Heart right ventricle (tissue), 16 donors: ENCODE measurements at regions not wholly inside any gene's neighbourhood (a gene's known extent, or its start where the extent isn't known, plus 50 kb on each side); places are given as distances from the start of the nearest gene placed in this dataset.

Experiments
- ATAC-seq, 8 donors: fragments of 200-7000 bp; cut with Tn5 transposase; one replicate each; pipeline ENCODE4 v1.9.1; 2020; ENCODE audit warnings: mild to moderate bottlenecking in 8 of 8, moderate library complexity in 8 of 8, moderate number of reproducible peaks in 1 of 8
- DNase-seq, 2 donors: peaks; one replicate each; pipeline ENCODE4 v3.0.0-alpha.2; 2020
- H3K27ac ChIP-seq, 10 donors: fragments of 200-600 bp; sonication (generic) in 2 of 10; one replicate each; pipeline versions ENCODE4 v1.5.0 to v1.8.0; 2020 to 2022; ENCODE audit warnings: mild to moderate bottlenecking in 3 of 10
- H3K27me3 ChIP-seq, 7 donors: fragments of 200-600 bp; one replicate each; pipeline ENCODE4 v1.8.0; 2021 to 2022; ENCODE audit warnings: mild to moderate bottlenecking in 2 of 7
- H3K36me3 ChIP-seq, 9 donors: fragments of 200-600 bp; sonication (generic) in 1 of 9; one replicate each; pipeline versions ENCODE4 v1.5.0 to v1.8.0; 2020 to 2022; ENCODE audit warnings: mild to moderate bottlenecking in 2 of 9
- H3K4me1 ChIP-seq, 9 donors: fragments of 200-600 bp; sonication (generic) in 1 of 9; one replicate each; pipeline versions ENCODE4 v1.5.0 to v1.8.0; 2020 to 2022; ENCODE audit warnings: mild to moderate bottlenecking in 4 of 9
- H3K4me3 ChIP-seq, 10 donors: fragments of 200-600 bp; sonication (generic) in 2 of 10; one replicate each; pipeline versions ENCODE4 v1.5.0 to v1.8.0; 2020 to 2022; ENCODE audit warnings: mild to moderate bottlenecking in 7 of 10, moderate library complexity in 2 of 10
- H3K9me3 ChIP-seq, 11 donors: fragments of 200-600 bp in 10 of 11; sonication (generic) in 2 of 11; one replicate each; pipeline versions ENCODE4 v1.5.0 to v1.8.0; 2013 to 2022; ENCODE audit warnings: mild to moderate bottlenecking in 2 of 11, control low read depth in 1 of 11, moderate library complexity in 1 of 11
- WGBS, 2 donors: extraction: QIAGEN DNeasy Blood & Tissue Kit; methylation state at CpG; one replicate each; pipeline ENCODE4 v1.1.7; 2013; ENCODE audit warnings: inconsistent platforms in 1 of 2; 5-methylcytosine and 5-hydroxymethylcytosine counted together
- intact Hi-C, 10 donors: fragments of 100-400 bp; cut with DNase I; formaldehyde crosslinking; loops; one replicate each; pipeline versions ENCODE4 v1.11.1 to v1.14.2; 2022
- TF ChIP-seq, protein P1 (sequence below), 9 donors: fragments of 200-600 bp; sonication (generic) in 2 of 9; IDR thresholded peaks; one replicate each; pipeline versions ENCODE4 v1.5.0 to v1.8.0; 2021 to 2022; ENCODE audit warnings: antibody characterized with exemption in 9 of 9, mild to moderate bottlenecking in 5 of 9, moderate library complexity in 1 of 9
- donor health status: Arrhythmogenic right ventricular cardiomyopathy.
- donor health status: ischemic (EF 13 %, LVEDD 7.1; RV severe dilation, severe dysfunction).
- donor health status: healthy with polysubstance abuse.
- donor health status: DM: no; HTN: yes; CAD: no.
- donor health status: DM: no; HTN: no; CAD: no.
- donor health status: ischemic (EF 25% LVEDD 6.9; RV normal size, moderate dysfunction).
- donor health status: ischemic (EF 25% LVEDD 5.7; RV mildly dilated, moderate dysfunction).
- donor health status: healthy.
- donor health status: DM: yes; HTN: yes; CAD: no.
- donor health status: Ischemic cardiomyopathy.
- donor health status: ischemic (EF 35%, LVEDD 5.7; RV mildly dilated, moderate dysfunction).
- donor health status: nonischemic (EF 11% LVEDD 7.7; RV severe dilation, severe dysfunction).
- donor health status: DM: yes; HTN: yes; CAD: no.
- donor health status: PGD.
- donor health status: ischemic (EF 29% LVEDD 5.4; RV normal size, mild dysfunction).
- donor health status: nonischemic (EF 23%, LVEDD 6.1; RV moderate dilation, normal function).

DNA sequence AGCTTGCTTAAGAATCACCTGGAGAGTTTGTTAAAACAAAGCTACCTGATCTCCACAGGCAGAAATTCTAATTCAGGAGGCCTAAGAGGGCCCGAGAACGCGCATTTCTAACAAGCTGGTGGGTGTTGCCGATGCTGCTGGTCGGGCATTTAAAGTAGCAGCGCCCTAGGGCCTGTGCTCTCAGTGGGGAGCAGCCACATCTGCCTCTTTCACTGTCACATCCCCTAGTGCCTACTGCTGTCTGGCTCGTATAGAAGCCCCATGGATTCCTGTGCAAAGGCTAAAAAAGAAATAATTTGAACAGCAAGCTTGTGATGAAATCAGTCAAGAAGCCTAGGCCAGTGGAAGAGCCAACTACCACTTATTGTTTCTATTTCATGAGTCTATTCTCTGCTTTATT lies 126.7 kb upstream of the SMIM21 start:
- TF ChIP-seq, protein P1, sequence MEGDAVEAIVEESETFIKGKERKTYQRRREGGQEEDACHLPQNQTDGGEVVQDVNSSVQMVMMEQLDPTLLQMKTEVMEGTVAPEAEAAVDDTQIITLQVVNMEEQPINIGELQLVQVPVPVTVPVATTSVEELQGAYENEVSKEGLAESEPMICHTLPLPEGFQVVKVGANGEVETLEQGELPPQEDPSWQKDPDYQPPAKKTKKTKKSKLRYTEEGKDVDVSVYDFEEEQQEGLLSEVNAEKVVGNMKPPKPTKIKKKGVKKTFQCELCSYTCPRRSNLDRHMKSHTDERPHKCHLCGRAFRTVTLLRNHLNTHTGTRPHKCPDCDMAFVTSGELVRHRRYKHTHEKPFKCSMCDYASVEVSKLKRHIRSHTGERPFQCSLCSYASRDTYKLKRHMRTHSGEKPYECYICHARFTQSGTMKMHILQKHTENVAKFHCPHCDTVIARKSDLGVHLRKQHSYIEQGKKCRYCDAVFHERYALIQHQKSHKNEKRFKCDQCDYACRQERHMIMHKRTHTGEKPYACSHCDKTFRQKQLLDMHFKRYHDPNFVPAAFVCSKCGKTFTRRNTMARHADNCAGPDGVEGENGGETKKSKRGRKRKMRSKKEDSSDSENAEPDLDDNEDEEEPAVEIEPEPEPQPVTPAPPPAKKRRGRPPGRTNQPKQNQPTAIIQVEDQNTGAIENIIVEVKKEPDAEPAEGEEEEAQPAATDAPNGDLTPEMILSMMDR (IDR thresholded peaks at IDR 0.05), result no peak
- no peak overlapping the region for H3K27ac ChIP-seq
- no peaks in the 10 kb centered on the region for H3K36me3 ChIP-seq
- ATAC-seq (no peak), DNase-seq (no peak)
- peaks cover 0 to 6% (median 0%) of the 10 kb centered on the region in 9 donors for H3K4me1 ChIP-seq
- WGBS, 2 donors, result 76 to 80% methylated on average over 7 of the region's 7 CpGs
- H3K27me3 ChIP-seq, result peaks cover 0 to 12% (median 0%) of the 10 kb centered on the region in 7 donors
- no peaks in the 10 kb centered on the region for H3K9me3 ChIP-seq
- no peak overlapping the region for H3K4me3 ChIP-seq
- intact Hi-C loops, result no loop called here

GRCh38 chr18:75553021-75553420 lies 125.5 kb upstream of the SMIM21 start:
- DNase-seq, result no peak
- TF ChIP-seq, protein P1 (IDR thresholded peaks at IDR 0.05), result no peak
- intact Hi-C loops, result no loop called here

DNA sequence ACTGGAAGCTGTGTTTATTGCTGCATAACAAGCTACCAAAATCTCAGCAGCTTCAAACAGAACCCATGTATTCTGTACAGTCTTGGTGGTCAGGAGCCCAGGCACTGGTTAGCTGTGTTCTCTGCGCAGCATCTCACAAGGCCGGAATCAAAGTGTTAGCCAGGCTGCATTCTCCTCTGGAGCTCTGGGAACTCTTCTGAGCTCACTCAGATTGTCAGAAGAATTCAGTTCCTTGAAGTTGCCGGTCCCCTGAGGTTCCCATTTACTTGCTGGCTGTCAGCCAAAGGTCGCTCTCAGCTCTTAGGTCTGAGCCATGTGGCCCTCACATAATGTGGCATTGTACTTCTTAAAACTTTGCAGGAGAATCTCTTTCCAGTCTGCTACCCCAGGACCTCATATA lies 123.6 kb upstream of the SMIM21 start:
- Histone ChIP-seq H3K27me3 (peaks cover 0 to 21% (median 0%) of the 10 kb centered on the region in 7 donors), H3K4me1 (no peaks in the 10 kb centered on the region), H3K9me3 (no peaks in the 10 kb centered on the region), H3K36me3 (no peaks in the 10 kb centered on the region), H3K27ac (no peak overlapping the region), H3K4me3 (no peak overlapping the region)
- no peak for ATAC-seq
- DNase-seq, result no peak
- TF ChIP-seq, protein P1 (IDR thresholded peaks at IDR 0.05), result no peak
- WGBS, 2 donors, result 37 to 39% methylated on average over 4 of the region's 4 CpGs
- intact Hi-C loops, result no loop called here

More at GRCh38 chr18:75553021-75553420, 125.5 kb upstream of the SMIM21 start:
- no peak overlapping the region for H3K4me3 ChIP-seq
- no peaks in the 10 kb centered on the region for H3K9me3 ChIP-seq
- ATAC-seq, result no peak
- H3K27me3 ChIP-seq, result peaks cover 0 to 13% (median 0%) of the 10 kb centered on the region in 7 donors
- H3K4me1 ChIP-seq, result peaks cover 0 to 6% (median 0%) of the 10 kb centered on the region in 9 donors
- 91 to 94% methylated on average over 8 of the region's 8 CpGs for WGBS, 2 donors
- no peak overlapping the region for H3K27ac ChIP-seq
- H3K36me3 ChIP-seq, result no peaks in the 10 kb centered on the region

DNA sequence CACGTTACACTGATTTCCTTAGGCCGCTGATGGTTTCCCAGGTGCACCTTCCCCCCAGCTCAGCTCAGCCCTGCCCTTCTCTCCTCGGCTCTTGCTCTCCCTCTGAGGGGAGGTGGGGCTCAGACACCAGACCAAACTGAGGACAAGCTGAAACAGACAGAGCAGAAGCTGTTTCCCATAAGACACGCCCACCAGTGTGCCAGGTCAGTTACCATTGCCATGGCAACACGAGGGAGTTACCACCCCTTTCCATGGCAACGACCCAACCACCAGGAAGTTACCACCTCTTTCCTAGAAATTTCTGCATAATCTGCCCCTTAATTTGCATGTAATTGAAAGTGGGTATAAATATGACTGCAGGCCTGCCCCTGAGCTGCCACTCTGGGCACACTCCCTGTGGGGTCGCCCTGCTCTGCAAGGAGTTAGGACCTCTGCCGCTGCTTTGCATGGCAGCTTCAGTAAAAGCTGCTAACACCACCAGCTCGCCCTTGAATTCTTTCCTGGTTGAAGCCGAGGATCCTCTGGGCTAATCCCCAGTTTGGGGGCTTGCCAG lies 120.9 kb upstream of the SMIM21 start:
- Histone ChIP-seq H3K4me3 (no peak overlapping the region), H3K27ac (no peak overlapping the region), H3K9me3 (no peaks in the 10 kb centered on the region), H3K27me3 (peaks cover 0 to 21% (median 5%) of the 10 kb centered on the region in 7 donors), H3K4me1 (no peaks in the 10 kb centered on the region), H3K36me3 (no peaks in the 10 kb centered on the region)
- no peak for DNase-seq
- intact Hi-C loops, result no loop called here
- WGBS, 2 donors, result 76 to 79% methylated on average over 10 of the region's 10 CpGs
- no peak for ATAC-seq
- TF ChIP-seq, protein P1 (IDR thresholded peaks at IDR 0.05), result no peak
